Thoracic aorta (tissue), 2 donors: ENCODE measurements at regions not wholly inside any gene's neighbourhood (a gene's known extent, or its start where the extent isn't known, plus 50 kb on each side); places are given as distances from the start of the nearest gene placed in this dataset.
"Not testable (repeated sequence)": the region's sequence is repeated elsewhere in the genome, so short reads cannot be mapped to it uniquely, and the experiment has no call there.

Experiments used
- ATAC-seq: fragments of 150-250 bp; one replicate; pipeline ENCODE4 v1.8.0; 2017; ENCODE audit warnings: low read depth; ENCODE audit not compliant: insufficient number of reproducible peaks, low FRiP score
- DNase-seq: peaks from one replicate; pipeline ENCODE4 v3.0.0-alpha.2; 2020; ENCODE audit warnings: low spot score
- H3K27ac ChIP-seq, 2 donors: fragments of 200-600 bp; sonication (generic); 1 replicate in 1 of 2; 2 replicates in 1 of 2; pipeline ENCODE4 v1.5.1; 2016; ENCODE audit warnings: mild to moderate bottlenecking in 2 of 2, moderate library complexity in 2 of 2
- H3K27me3 ChIP-seq: fragments of 200-600 bp; sonication (generic); replicated peaks from 2 replicates; pipeline ENCODE4 v1.6.0; 2016; ENCODE audit warnings: mild to moderate bottlenecking; ENCODE audit not compliant: insufficient read depth
- H3K36me3 ChIP-seq: fragments of 200-600 bp; sonication (generic); one replicate; pipeline ENCODE4 v1.5.1; 2016
- H3K4me1 ChIP-seq, 2 donors: fragments of 200-600 bp; sonication (generic); 1 replicate in 1 of 2; 2 replicates in 1 of 2; pipeline versions ENCODE4 v1.5.1 to v1.6.0; 2016; ENCODE audit warnings: low read depth in 2 of 2, mild to moderate bottlenecking in 1 of 2; ENCODE audit not compliant: control insufficient read depth in 1 of 2
- H3K4me3 ChIP-seq: fragments of 200-600 bp; sonication (generic); 2 replicates; pipeline ENCODE4 v1.5.1; 2016; ENCODE audit warnings: mild to moderate bottlenecking
- H3K9me3 ChIP-seq: fragments of 200-600 bp; sonication (generic); 2 replicates; pipeline ENCODE4 v1.5.1; 2016
- TF ChIP-seq, protein P1 (sequence below): fragments of 200-600 bp; sonication (generic); IDR thresholded peaks from one replicate; pipeline ENCODE4 v1.5.1; 2019; ENCODE audit warnings: antibody characterized with exemption

DNA sequence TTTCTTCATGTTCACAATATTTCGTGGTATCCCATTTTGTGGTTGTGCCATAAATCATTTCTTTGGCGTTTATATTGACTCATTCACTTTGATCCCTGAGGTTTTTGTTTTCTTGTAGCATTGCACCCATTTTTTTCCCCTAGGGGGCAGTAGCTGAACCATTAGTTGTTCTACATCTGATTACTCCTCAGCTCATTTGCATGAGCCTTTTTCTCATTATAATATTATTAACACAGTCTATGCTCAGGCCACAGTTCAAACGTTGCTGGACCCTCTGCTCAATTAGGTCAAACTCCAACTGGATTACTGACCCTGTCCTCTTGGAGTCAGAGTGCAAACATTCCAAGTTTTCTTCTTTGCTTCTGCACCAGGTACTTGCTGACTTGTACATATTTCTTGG, 475.4 kb upstream of the SEL1L start:
- ATAC-seq (no peak), DNase-seq (no peak)
- no peaks in the 10 kb centered on the region for H3K4me1 ChIP-seq
- no peaks in the 10 kb centered on the region for H3K36me3 ChIP-seq
- no peaks in the 10 kb centered on the region for H3K9me3 ChIP-seq
- TF ChIP-seq, protein P1, sequence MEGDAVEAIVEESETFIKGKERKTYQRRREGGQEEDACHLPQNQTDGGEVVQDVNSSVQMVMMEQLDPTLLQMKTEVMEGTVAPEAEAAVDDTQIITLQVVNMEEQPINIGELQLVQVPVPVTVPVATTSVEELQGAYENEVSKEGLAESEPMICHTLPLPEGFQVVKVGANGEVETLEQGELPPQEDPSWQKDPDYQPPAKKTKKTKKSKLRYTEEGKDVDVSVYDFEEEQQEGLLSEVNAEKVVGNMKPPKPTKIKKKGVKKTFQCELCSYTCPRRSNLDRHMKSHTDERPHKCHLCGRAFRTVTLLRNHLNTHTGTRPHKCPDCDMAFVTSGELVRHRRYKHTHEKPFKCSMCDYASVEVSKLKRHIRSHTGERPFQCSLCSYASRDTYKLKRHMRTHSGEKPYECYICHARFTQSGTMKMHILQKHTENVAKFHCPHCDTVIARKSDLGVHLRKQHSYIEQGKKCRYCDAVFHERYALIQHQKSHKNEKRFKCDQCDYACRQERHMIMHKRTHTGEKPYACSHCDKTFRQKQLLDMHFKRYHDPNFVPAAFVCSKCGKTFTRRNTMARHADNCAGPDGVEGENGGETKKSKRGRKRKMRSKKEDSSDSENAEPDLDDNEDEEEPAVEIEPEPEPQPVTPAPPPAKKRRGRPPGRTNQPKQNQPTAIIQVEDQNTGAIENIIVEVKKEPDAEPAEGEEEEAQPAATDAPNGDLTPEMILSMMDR, result no peak
- no peak overlapping the region for H3K4me3 ChIP-seq
- H3K27ac ChIP-seq, result no peak overlapping the region
- H3K27me3 ChIP-seq, result no peaks in the 10 kb centered on the region

DNA sequence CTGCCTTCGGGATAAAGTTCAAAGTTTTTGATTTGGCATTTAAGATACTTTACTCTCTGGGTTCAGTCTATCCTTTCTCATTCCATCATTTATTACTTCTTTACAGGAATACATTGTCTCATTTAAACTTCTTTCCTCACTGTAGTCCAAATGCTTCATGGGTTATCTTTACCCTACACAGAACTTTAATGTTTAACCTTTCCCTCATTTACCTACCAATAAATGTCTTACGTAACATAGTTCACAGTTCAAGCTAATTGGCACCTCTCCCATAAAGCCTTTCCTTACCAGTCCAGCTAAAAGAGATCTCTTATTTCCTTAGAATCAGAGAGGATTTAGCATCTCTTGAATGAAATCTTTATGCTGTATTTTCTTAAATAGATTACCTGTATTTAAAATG, 476.3 kb upstream of the SEL1L start:
- DNase-seq, result no peak
- H3K9me3 ChIP-seq, result no peaks in the 10 kb centered on the region

DNA sequence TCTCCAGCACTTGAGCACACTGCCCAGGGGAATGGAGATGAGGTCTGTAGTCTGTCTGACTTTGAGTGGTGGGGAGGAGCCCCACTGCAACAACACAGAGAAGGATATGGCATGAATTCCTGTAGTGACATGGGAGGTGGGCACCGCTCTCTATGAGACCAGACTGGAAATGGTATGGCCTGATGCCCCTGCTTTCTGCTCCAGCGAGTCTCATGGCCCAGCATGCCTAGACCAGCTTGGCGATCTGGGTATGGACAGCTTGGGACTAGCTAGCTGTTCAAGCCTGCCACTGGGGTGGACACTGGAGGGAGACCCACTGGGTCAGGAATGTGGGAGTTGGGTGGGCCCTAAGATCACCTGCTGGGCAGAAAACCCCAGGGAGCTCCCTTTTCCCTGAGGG, 477.8 kb upstream of the SEL1L start:
- no peaks in the 10 kb centered on the region for H3K9me3 ChIP-seq
- ATAC-seq (no peak), DNase-seq (no peak)
- H3K4me3 ChIP-seq, result no peak overlapping the region
- H3K4me1 ChIP-seq, result no peaks in the 10 kb centered on the region
- no peaks in the 10 kb centered on the region for H3K27me3 ChIP-seq
- TF ChIP-seq, protein P1, result no peak
- no peaks in the 10 kb centered on the region for H3K36me3 ChIP-seq
- H3K27ac ChIP-seq, result no peak overlapping the region

More for the DNA sequence above, 476.3 kb upstream of the SEL1L start:
- Histone ChIP-seq H3K27ac (no peak overlapping the region), H3K4me3 (no peak overlapping the region), H3K27me3 (no peaks in the 10 kb centered on the region), H3K4me1 (no peaks in the 10 kb centered on the region), H3K36me3 (no peaks in the 10 kb centered on the region)
- TF ChIP-seq, protein P1, result no peak
- ATAC-seq, result no peak

DNA sequence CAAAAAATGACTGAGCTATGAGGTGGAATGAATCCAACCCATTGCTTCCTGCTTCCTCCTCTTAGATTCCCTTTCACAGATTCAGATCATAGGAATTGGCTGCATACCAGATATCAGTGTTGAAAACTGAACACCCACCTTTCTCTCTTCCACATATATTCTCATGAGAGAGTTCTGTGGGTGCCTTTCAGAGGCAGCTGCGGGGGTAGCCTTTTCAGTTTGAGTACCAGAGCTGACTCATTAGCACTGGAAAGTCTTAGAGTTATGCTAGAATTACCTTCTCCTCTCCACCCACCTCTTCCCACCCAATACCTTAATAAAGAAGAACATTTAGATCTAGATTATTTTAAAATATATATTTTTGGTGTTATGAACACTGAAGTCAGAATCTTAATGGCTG, 495.4 kb upstream of the SEL1L start:
- TF ChIP-seq, protein P1, result no peak
- Histone ChIP-seq H3K36me3 (no peaks in the 10 kb centered on the region), H3K4me3 (no peak overlapping the region), H3K27me3 (no peaks in the 10 kb centered on the region), H3K4me1 (no peaks in the 10 kb centered on the region), H3K27ac (no peak overlapping the region), H3K9me3 (no peaks in the 10 kb centered on the region)
- ATAC-seq (no peak), DNase-seq (no peak)

DNA sequence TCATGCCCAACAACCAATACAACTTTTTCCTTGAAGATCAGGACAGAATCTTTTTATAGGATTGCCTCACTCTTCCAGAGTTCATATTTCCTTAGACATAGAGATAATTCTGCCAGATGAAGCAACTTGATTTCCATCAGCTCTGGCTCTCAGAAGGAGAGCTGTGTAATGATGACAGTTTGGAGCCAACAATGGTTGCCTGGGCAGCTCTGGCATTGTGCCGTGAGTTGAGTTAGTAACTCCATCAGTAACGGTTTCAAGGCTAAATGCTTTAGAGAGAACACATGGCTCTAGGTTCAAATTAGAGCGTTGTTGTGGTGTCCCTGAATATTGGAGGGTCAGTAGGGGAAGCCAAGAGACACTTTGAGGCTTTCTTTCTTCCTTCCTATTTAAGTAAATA, 501.7 kb upstream of the SEL1L start:
- no peak for ATAC-seq
- DNase-seq, result no peak
- Histone ChIP-seq H3K27ac (no peak overlapping the region), H3K4me1 (no peaks in the 10 kb centered on the region), H3K36me3 (no peaks in the 10 kb centered on the region), H3K27me3 (no peaks in the 10 kb centered on the region), H3K9me3 (no peaks in the 10 kb centered on the region), H3K4me3 (no peak overlapping the region)
- TF ChIP-seq, protein P1, result no peak

DNA sequence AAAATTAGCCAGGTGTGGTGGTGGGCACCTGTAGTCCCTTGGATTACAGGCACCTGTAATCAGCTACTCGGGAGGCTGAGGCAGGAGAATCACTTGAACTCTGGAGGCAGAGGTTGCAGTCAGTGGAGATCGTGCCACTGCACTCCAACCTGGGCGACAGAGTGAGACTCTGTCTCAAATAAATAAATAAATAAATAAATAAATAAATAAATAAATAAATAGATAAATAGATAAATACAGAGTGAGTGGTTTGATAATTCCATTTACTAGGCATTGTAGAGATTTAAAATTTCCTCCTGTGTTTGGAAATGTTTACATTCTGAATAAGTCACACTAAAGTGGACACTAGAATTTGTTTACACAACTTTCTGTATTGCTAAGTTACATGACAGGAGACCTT, 504.4 kb upstream of the SEL1L start:
- not testable (repeated sequence) for H3K27ac ChIP-seq, H3K27me3 ChIP-seq, ATAC-seq, H3K4me3 ChIP-seq, H3K36me3 ChIP-seq, DNase-seq, H3K9me3 ChIP-seq, H3K4me1 ChIP-seq
